Neuronal stem cell (in vitro differentiated cells): ENCODE measurements at regions not wholly inside any gene's neighbourhood (a gene's known extent, or its start where the extent isn't known, plus 50 kb on each side); places are given as distances from the start of the nearest gene placed in this dataset.

Source experiments
- DNase-seq: peaks from one replicate; pipeline ENCODE4 v3.0.0-alpha.2; 2013; ENCODE audit warnings: low spot score
- H2AFZ ChIP-seq: one replicate; pipeline ENCODE4 v1.6.1; 2013; ENCODE audit warnings: mild to moderate bottlenecking, low read length, inconsistent platforms
- H2AK5ac ChIP-seq: 2 replicates; pipeline ENCODE4 v1.6.1; 2013; ENCODE audit warnings: low read depth, mild to moderate bottlenecking, inconsistent platforms, low read length, moderate library complexity, mixed read lengths
- H2BK120ac ChIP-seq: 2 replicates; pipeline ENCODE4 v1.6.1; 2013; ENCODE audit warnings: low read depth, mild to moderate bottlenecking, inconsistent platforms, low read length, moderate library complexity, mixed read lengths
- H2BK12ac ChIP-seq: one replicate; pipeline ENCODE4 v1.6.1; 2013; ENCODE audit warnings: low read length, inconsistent platforms
- H2BK15ac ChIP-seq: 2 replicates; pipeline ENCODE4 v1.6.1; 2013; ENCODE audit warnings: mild to moderate bottlenecking, low read length, inconsistent platforms, mixed read lengths
- H2BK5ac ChIP-seq: one replicate; pipeline ENCODE4 v1.6.1; 2013; ENCODE audit warnings: inconsistent platforms, mild to moderate bottlenecking, low read length, moderate library complexity
- H3K14ac ChIP-seq: one replicate; pipeline ENCODE4 v1.6.1; 2013; ENCODE audit warnings: low read length, inconsistent platforms
- H3K18ac ChIP-seq: 2 replicates; pipeline ENCODE4 v1.6.1; 2013; ENCODE audit warnings: low read length, inconsistent platforms
- H3K23ac ChIP-seq: 2 replicates; pipeline ENCODE4 v1.6.1; 2013; ENCODE audit warnings: low read depth, mild to moderate bottlenecking, mixed read lengths, low read length, inconsistent platforms; ENCODE audit not compliant: poor library complexity
- H3K27ac ChIP-seq: replicated peaks from 3 replicates; pipeline ENCODE4 v1.5.1; 2013; ENCODE audit warnings: low read length, inconsistent platforms
- H3K27me3 ChIP-seq, 3 experiments: 2 replicates each; pipeline ENCODE4 v1.6.1; 2013; ENCODE audit warnings: low read length in 3 of 3, mild to moderate bottlenecking in 2 of 3, inconsistent platforms in 1 of 3, low read depth in 1 of 3, mixed read lengths in 1 of 3, moderate library complexity in 1 of 3; ENCODE audit not compliant: control insufficient read depth in 3 of 3, insufficient read depth in 3 of 3
- H3K36me3 ChIP-seq, 2 donors: replicated peaks in 1 of 2; 2 replicates each; pipeline ENCODE4 v1.6.1; 2013; ENCODE audit warnings: low read length in 2 of 2; ENCODE audit not compliant: control insufficient read depth in 2 of 2, insufficient read depth in 2 of 2
- H3K4ac ChIP-seq: 2 replicates; pipeline ENCODE4 v1.6.1; 2013; ENCODE audit warnings: inconsistent platforms, mild to moderate bottlenecking, low read length, moderate library complexity
- H3K4me1 ChIP-seq, 2 donors: 1 replicate in 1 of 2; 2 replicates in 1 of 2; pipeline ENCODE4 v1.6.1; 2013; ENCODE audit warnings: low read length in 2 of 2, low read depth in 1 of 2; ENCODE audit not compliant: control insufficient read depth in 2 of 2, insufficient read depth in 1 of 2
- H3K4me2 ChIP-seq: one replicate; pipeline ENCODE4 v1.6.1; 2013; ENCODE audit warnings: mild to moderate bottlenecking, low read length, inconsistent platforms; ENCODE audit not compliant: insufficient read depth, poor library complexity, severe bottlenecking
- H3K4me3 ChIP-seq, 2 donors: 2 replicates each; pipeline ENCODE4 v1.5.1; 2013; ENCODE audit warnings: low read length in 2 of 2, mild to moderate bottlenecking in 2 of 2, inconsistent platforms in 1 of 2, moderate library complexity in 1 of 2
- H3K79me1 ChIP-seq: one replicate; pipeline ENCODE4 v1.6.1; 2013; ENCODE audit warnings: low read depth, mild to moderate bottlenecking, inconsistent platforms, low read length, moderate library complexity
- H3K9ac ChIP-seq: one replicate; pipeline ENCODE4 v1.6.1; 2013; ENCODE audit warnings: mild to moderate bottlenecking, low read depth, low read length, inconsistent platforms; ENCODE audit not compliant: poor library complexity
- H3K9me3 ChIP-seq, 2 donors: replicated peaks in 1 of 2; 2 replicates each; pipeline versions ENCODE3 to v1.6.1; 2013; ENCODE audit warnings: low read length in 2 of 2, mild to moderate bottlenecking in 2 of 2, inconsistent platforms in 1 of 2, low read depth in 1 of 2, mixed read lengths in 1 of 2, moderate library complexity in 1 of 2; ENCODE audit not compliant: control insufficient read depth in 2 of 2, insufficient read depth in 1 of 2
- H4K8ac ChIP-seq: one replicate; pipeline ENCODE4 v1.6.1; 2013; ENCODE audit warnings: low read depth, mild to moderate bottlenecking, inconsistent platforms, low read length, moderate library complexity
- H4K91ac ChIP-seq: one replicate; pipeline ENCODE4 v1.6.1; 2013; ENCODE audit warnings: low read length, low read depth, mild to moderate bottlenecking, inconsistent platforms; ENCODE audit not compliant: poor library complexity
- WGBS, 2 donors: extraction: QIAGEN DNeasy Blood & Tissue Kit; methylation state at CpG; one replicate each; pipeline ENCODE4 v1.1.7; 2013; ENCODE audit warnings: missing lambda C conversion rate in 2 of 2, mixed read lengths in 1 of 2; ENCODE audit not compliant: insufficient read length in 2 of 2, insufficient replicate concordance in 1 of 2; ENCODE audit errors: extremely low coverage in 2 of 2; 5-methylcytosine and 5-hydroxymethylcytosine counted together

DNA sequence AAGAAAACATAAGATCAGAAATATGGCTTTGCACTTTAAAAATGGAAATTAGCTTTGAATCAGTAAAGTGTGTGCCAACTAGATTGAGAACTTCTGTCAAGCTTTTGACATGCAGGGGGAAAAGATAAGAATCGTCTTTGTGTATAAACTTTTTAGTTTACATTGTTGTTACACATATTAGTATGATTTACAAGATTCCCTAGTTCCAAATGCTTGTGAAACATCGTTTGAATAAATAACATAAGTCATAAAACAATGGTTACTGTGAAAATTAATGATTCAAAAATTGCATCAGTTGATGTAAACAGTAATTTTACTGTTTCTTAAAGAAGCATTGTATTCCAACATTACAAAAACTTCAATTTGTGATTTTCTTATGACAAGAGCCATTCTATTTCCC, 207.6 kb upstream of the MTPN start:
- H2AFZ ChIP-seq, result no peak overlapping the region
- H2BK15ac ChIP-seq, result no peak overlapping the region
- no peak overlapping the region for H4K91ac ChIP-seq
- H3K4ac ChIP-seq, result no peak overlapping the region
- H4K8ac ChIP-seq, result no peak overlapping the region
- H3K79me1 ChIP-seq, result no peaks in the 10 kb centered on the region
- H3K4me1 ChIP-seq, result no peaks in the 10 kb centered on the region
- H3K36me3 ChIP-seq, result no peaks in the 10 kb centered on the region
- no peak overlapping the region for H3K14ac ChIP-seq
- H3K4me2 ChIP-seq, result no peak overlapping the region
- H3K27ac ChIP-seq, result no peak overlapping the region
- no peak overlapping the region for H2BK12ac ChIP-seq
- DNase-seq, result no peak
- H3K9ac ChIP-seq, result no peak overlapping the region
- H2BK5ac ChIP-seq, result no peak overlapping the region
- no peak overlapping the region for H2BK120ac ChIP-seq
- H2AK5ac ChIP-seq, result no peak overlapping the region
- H3K18ac ChIP-seq, result no peak overlapping the region
- H3K23ac ChIP-seq, result no peak overlapping the region
- no peaks in the 10 kb centered on the region for H3K27me3 ChIP-seq
- no CpG with 5 or more reads among the region's 2 CpGs for WGBS, 2 donors
- H3K4me3 ChIP-seq, result no peak overlapping the region
- H3K9me3 ChIP-seq, result no peaks in the 10 kb centered on the region

GRCh38 chr7:136183981-136184380, 206.8 kb upstream of the MTPN start:
- no peak overlapping the region for H4K91ac ChIP-seq
- H3K36me3 ChIP-seq, result no peaks in the 10 kb centered on the region
- H3K18ac ChIP-seq, result no peak overlapping the region
- no peak overlapping the region for H2AK5ac ChIP-seq
- H3K4me1 ChIP-seq, result no peaks in the 10 kb centered on the region
- H2BK15ac ChIP-seq, result no peak overlapping the region
- H3K4me3 ChIP-seq, result no peak overlapping the region
- H2BK120ac ChIP-seq, result no peak overlapping the region
- H2BK5ac ChIP-seq, result no peak overlapping the region
- H3K9ac ChIP-seq, result no peak overlapping the region
- no CpG with 5 or more reads among the region's 2 CpGs for WGBS, 2 donors
- no peak overlapping the region for H3K23ac ChIP-seq
- no peak for DNase-seq
- H4K8ac ChIP-seq, result no peak overlapping the region
- no peak overlapping the region for H2BK12ac ChIP-seq
- no peak overlapping the region for H3K27ac ChIP-seq
- peak overlapping the region; percentile 42 for H2AFZ ChIP-seq
- H3K14ac ChIP-seq, result no peak overlapping the region
- H3K9me3 ChIP-seq, result no peaks in the 10 kb centered on the region
- H3K4me2 ChIP-seq, result no peak overlapping the region
- no peak overlapping the region for H3K4ac ChIP-seq
- H3K27me3 ChIP-seq, result no peaks in the 10 kb centered on the region
- no peaks in the 10 kb centered on the region for H3K79me1 ChIP-seq

- Histone ChIP-seq H2BK120ac (no peak overlapping the region), H4K91ac (no peak overlapping the region), H2AFZ (no peak overlapping the region), H3K18ac (no peak overlapping the region), H3K36me3 (no peaks in the 10 kb centered on the region), H4K8ac (no peak overlapping the region), H3K23ac (no peak overlapping the region), H3K27ac (no peak overlapping the region), H2AK5ac (no peak overlapping the region), H3K4me3 (no peak overlapping the region), H3K27me3 (no peaks in the 10 kb centered on the region), H2BK15ac (no peak overlapping the region), H3K4ac (no peak overlapping the region), H3K4me2 (no peak overlapping the region), H3K14ac (no peak overlapping the region), H3K4me1 (no peaks in the 10 kb centered on the region), H2BK5ac (no peak overlapping the region), H3K9me3 (no peaks in the 10 kb centered on the region), H2BK12ac (no peak overlapping the region), H3K79me1 (no peaks in the 10 kb centered on the region), H3K9ac (no peak overlapping the region)
- WGBS, 2 donors, result no CpG with 5 or more reads among the region's 7 CpGs
- no peak for DNase-seq
These were observed 203.8 kb upstream of the MTPN start for GRCh38 chr7:136180984-136181383.

DNA sequence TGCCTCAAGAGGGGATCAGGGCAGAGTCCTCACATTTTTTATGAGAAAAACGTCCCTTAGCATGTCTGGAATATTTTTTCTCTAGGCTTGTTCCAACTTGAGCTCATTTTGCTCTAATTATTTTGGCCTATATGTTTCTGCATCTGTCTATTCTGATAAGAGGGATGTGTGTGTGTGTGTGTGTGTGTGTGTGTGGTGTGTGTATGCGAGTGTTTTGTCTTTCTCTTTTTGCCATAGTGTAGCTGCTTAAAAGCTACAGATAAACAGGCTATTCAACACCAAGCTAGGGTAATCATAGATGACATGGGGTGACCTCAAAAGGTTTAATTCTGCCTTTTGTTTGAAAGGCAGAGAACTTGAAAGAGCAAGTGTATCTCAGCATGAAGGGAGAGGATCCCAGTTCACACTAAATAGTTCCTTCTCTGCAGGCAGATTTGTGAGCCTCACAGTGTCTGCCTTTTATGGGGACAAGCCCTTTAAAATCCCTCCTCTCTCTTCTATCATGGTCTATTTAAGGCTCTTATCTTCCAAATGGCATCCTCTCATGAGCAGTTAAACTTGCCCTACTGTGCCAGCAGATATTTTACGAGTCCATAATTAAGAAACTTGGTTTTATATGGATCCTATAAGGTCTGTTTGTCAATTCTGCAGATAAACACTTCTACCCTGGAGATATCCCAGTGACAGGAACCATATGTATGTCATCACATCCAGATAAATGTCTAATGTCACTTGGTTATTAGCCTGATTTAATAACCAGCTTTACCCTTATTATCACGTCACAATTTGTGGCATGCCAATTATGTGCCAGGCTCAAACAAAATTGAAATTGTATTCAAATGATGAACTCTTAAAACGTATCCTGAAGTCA, 202.9 kb upstream of the MTPN start:
- Histone ChIP-seq H3K9ac (no peak overlapping the region), H3K27ac (no peak overlapping the region), H3K4me3 (no peak overlapping the region), H3K4ac (no peak overlapping the region), H2BK12ac (no peak overlapping the region), H4K91ac (no peak overlapping the region), H3K79me1 (no peaks in the 10 kb centered on the region), H2BK5ac (no peak overlapping the region), H3K18ac (no peak overlapping the region), H3K4me2 (no peak overlapping the region), H2AFZ (no peak overlapping the region), H2BK120ac (no peak overlapping the region), H3K36me3 (no peaks in the 10 kb centered on the region), H2AK5ac (no peak overlapping the region), H2BK15ac (no peak overlapping the region), H3K27me3 (no peaks in the 10 kb centered on the region), H4K8ac (no peak overlapping the region), H3K4me1 (no peaks in the 10 kb centered on the region), H3K14ac (no peak overlapping the region), H3K9me3 (no peaks in the 10 kb centered on the region), H3K23ac (no peak overlapping the region)
- no CpG with 5 or more reads among the region's 5 CpGs for WGBS, 2 donors
- DNase-seq, result no peak
